Upper lobe of left lung (tissue), 4 donors: ENCODE measurements at regions not wholly inside any gene's neighbourhood (a gene's known extent, or its start where the extent isn't known, plus 50 kb on each side); places are given as distances from the start of the nearest gene placed in this dataset.

Source experiments
- CTCF ChIP-seq, 6 experiments: fragments of 450-650 bp in 4 of 6; fragments of 200-600 bp in 2 of 6; sonication (generic) in 2 of 6; IDR thresholded peaks; one replicate each; pipeline ENCODE4 v1.5.1; 2016 to 2019; ENCODE audit warnings: antibody characterized with exemption in 6 of 6
- EP300 ChIP-seq, 4 donors: sonication (generic); formaldehyde crosslinking; IDR thresholded peaks; one replicate each; pipeline ENCODE4 v1.5.1; 2017; ENCODE audit warnings: antibody characterized with exemption in 4 of 4, control low read depth in 2 of 4
- POLR2A ChIP-seq, 4 donors: fragments of 450-650 bp; IDR thresholded peaks; one replicate each; pipeline ENCODE4 v1.5.1; 2016 to 2017; ENCODE audit warnings: antibody characterized with exemption in 4 of 4, mild to moderate bottlenecking in 2 of 4

GRCh38 chr4:82240410-82240809, 133.4 kb downstream of the HNRNPD start:
- TF ChIP-seq CTCF (IDR thresholded peaks at IDR 0.05) (no peak), EP300 (IDR thresholded peaks at IDR 0.05) (no peak), POLR2A (IDR thresholded peaks at IDR 0.05) (no peak)
